IMR-90 (cell line): ENCODE measurements at regions not wholly inside any gene's neighbourhood (a gene's known extent, or its start where the extent isn't known, plus 50 kb on each side); places are given as distances from the start of the nearest gene placed in this dataset.

ENCODE experiments used
- ATAC-seq: fragments of 200-7000 bp; cut with Tn5 transposase; 2 replicates; pipeline ENCODE4 v1.9.1; 2020; ENCODE audit warnings: low read depth, mild to moderate bottlenecking, moderate library complexity
- BruUV-seq: library from RNA; stranded (reverse); fragments of 400-500 nt; replicated peaks from 2 replicates; lab custom pipeline; 2021; lab: Mats Ljungman, UMichigan
- CTCF ChIA-PET: fragments of 300-600 bp; formaldehyde crosslinking; extraction: SDS; loops from one replicate; lab custom pipeline; 2021; ENCODE audit warnings: antibody characterized with exemption; lab: Yijun Ruan, JAX
- POLR2A ChIA-PET: fragments of 300-600 bp; sonication (Branson Sonifier 250); formaldehyde crosslinking; loops from one replicate; lab custom pipeline; 2022; ENCODE audit warnings: antibody characterized with exemption; ENCODE audit not compliant: unreplicated experiment; lab: Charles Lee
- DNase-seq: peaks from one replicate; pipeline ENCODE4 v3.0.0; 2013
- H2AFZ ChIP-seq: replicated peaks from 2 replicates; pipeline ENCODE3; 2013; ENCODE audit warnings: low read length, mild to moderate bottlenecking; ENCODE audit not compliant: poor library complexity
- H2AK5ac ChIP-seq: 2 replicates; pipeline ENCODE4 v1.6.1; 2013; ENCODE audit warnings: low read depth, low read length, inconsistent platforms
- H2AK9ac ChIP-seq: replicated peaks from 2 replicates; pipeline ENCODE3; 2013; ENCODE audit warnings: mild to moderate bottlenecking, low read depth, low read length, moderate library complexity; ENCODE audit not compliant: poor library complexity
- H2BK120ac ChIP-seq: 2 replicates; pipeline ENCODE4 v1.6.1; 2013; ENCODE audit warnings: low read depth, low read length, inconsistent platforms
- H2BK15ac ChIP-seq: 3 replicates; pipeline ENCODE4 v1.6.1; 2013; ENCODE audit warnings: low read depth, low read length, inconsistent platforms
- H2BK20ac ChIP-seq: 2 replicates; pipeline ENCODE4 v1.6.1; 2013; ENCODE audit warnings: low read depth, mild to moderate bottlenecking, inconsistent platforms, low read length, moderate library complexity
- H2BK5ac ChIP-seq: 2 replicates; pipeline ENCODE4 v1.6.1; 2013; ENCODE audit warnings: mild to moderate bottlenecking, low read depth, low read length, inconsistent platforms; ENCODE audit not compliant: poor library complexity, severe bottlenecking
- H3K14ac ChIP-seq: replicated peaks from 2 replicates; pipeline ENCODE4 v1.6.1; 2013; ENCODE audit warnings: low read depth, low read length, inconsistent platforms
- H3K18ac ChIP-seq: 2 replicates; pipeline ENCODE4 v1.6.1; 2013; ENCODE audit warnings: low read depth, low read length, control low read depth
- H3K23ac ChIP-seq: 2 replicates; pipeline ENCODE4 v1.6.1; 2013; ENCODE audit warnings: low read depth, low read length, inconsistent platforms
- H3K27ac ChIP-seq: 2 replicates; pipeline ENCODE4 v1.5.1; 2013; ENCODE audit warnings: mild to moderate bottlenecking, control low read depth, low read length; ENCODE audit not compliant: insufficient read depth
- H3K27me3 ChIP-seq: 2 replicates; pipeline ENCODE4 v1.6.1; 2013; ENCODE audit warnings: low read length; ENCODE audit not compliant: control insufficient read depth, insufficient read depth
- H3K36me3 ChIP-seq: 2 replicates; pipeline ENCODE4 v1.6.1; 2013; ENCODE audit warnings: low read length, mixed read lengths; ENCODE audit not compliant: control insufficient read depth, insufficient read depth
- H3K4ac ChIP-seq: 2 replicates; pipeline ENCODE4 v1.6.1; 2013; ENCODE audit warnings: low read depth, low read length, inconsistent platforms
- H3K4me1 ChIP-seq: 2 replicates; pipeline ENCODE4 v1.6.1; 2013; ENCODE audit warnings: low read length, mixed read lengths; ENCODE audit not compliant: control insufficient read depth, insufficient read depth
- H3K4me2 ChIP-seq: 2 replicates; pipeline ENCODE4 v1.6.1; 2013; ENCODE audit warnings: low read depth, mild to moderate bottlenecking, control low read depth, low read length, moderate library complexity
- H3K4me3 ChIP-seq: 2 replicates; pipeline ENCODE4 v1.5.1; 2013; ENCODE audit warnings: low read depth, mild to moderate bottlenecking, control low read depth, low read length, moderate library complexity; ENCODE audit not compliant: insufficient read depth
- H3K56ac ChIP-seq: 2 replicates; pipeline ENCODE4 v1.6.1; 2013; ENCODE audit warnings: low read length, inconsistent platforms; ENCODE audit not compliant: insufficient read depth; ENCODE audit errors: extremely low read depth
- H3K79me1 ChIP-seq, 2 experiments: 2 replicates each; pipeline ENCODE4 v1.6.1; 2013; ENCODE audit warnings: low read length in 2 of 2, inconsistent platforms in 1 of 2, low read depth in 1 of 2
- H3K9ac ChIP-seq: 2 replicates; pipeline ENCODE4 v1.6.1; 2013; ENCODE audit warnings: low read depth, low read length, control low read depth
- H3K9me1 ChIP-seq: 2 replicates; pipeline ENCODE4 v1.6.1; 2013; ENCODE audit warnings: low read length, inconsistent platforms; ENCODE audit not compliant: insufficient read depth
- H3K9me3 ChIP-seq: 2 replicates; pipeline ENCODE4 v1.6.1; 2013; ENCODE audit warnings: low read length; ENCODE audit not compliant: control insufficient read depth, insufficient read depth
- H4K20me1 ChIP-seq: 2 replicates; pipeline ENCODE4 v1.6.1; 2013; ENCODE audit warnings: low read length, inconsistent platforms; ENCODE audit not compliant: insufficient read depth
- H4K5ac ChIP-seq: 2 replicates; pipeline ENCODE4 v1.6.1; 2013; ENCODE audit warnings: mild to moderate bottlenecking, low read depth, low read length, control low read depth
- H4K8ac ChIP-seq, 2 experiments: 2 replicates each; pipeline ENCODE4 v1.6.1; 2013; ENCODE audit warnings: low read depth in 2 of 2, low read length in 2 of 2, control low read depth in 1 of 2, inconsistent platforms in 1 of 2
- H4K91ac ChIP-seq: 2 replicates; pipeline ENCODE4 v1.6.1; 2013; ENCODE audit warnings: low read depth, low read length, inconsistent platforms; ENCODE audit not compliant: insufficient read depth
- BHLHE40 ChIP-seq: fragments of 150-350 bp; IDR thresholded peaks from 2 replicates; pipeline ENCODE4 v1.6.1; 2016; ENCODE audit warnings: mild to moderate bottlenecking, low read depth, low read length
- CEBPB ChIP-seq: IDR thresholded peaks from 2 replicates; pipeline ENCODE4 v1.6.1; 2012; ENCODE audit warnings: low read depth, low read length, improper control_type of control experiment
- CTCF ChIP-seq: conservative IDR thresholded peaks from 2 replicates; pipeline ENCODE4 v1.5.1; 2012; ENCODE audit warnings: mild to moderate bottlenecking, low read depth, low read length, improper control_type of control experiment
- ELK1 ChIP-seq: fragments of 150-350 bp; IDR thresholded peaks from 2 replicates; pipeline ENCODE4 v1.6.1; 2016; ENCODE audit warnings: low read depth, mild to moderate bottlenecking, low read length, moderate library complexity, borderline replicate concordance
- FOS ChIP-seq: fragments of 150-350 bp; IDR thresholded peaks from 2 replicates; pipeline ENCODE4 v1.6.1; 2016; ENCODE audit warnings: low read depth, low read length
- MAFK ChIP-seq: IDR thresholded peaks from 2 replicates; pipeline ENCODE4 v1.6.1; 2012; ENCODE audit warnings: low read depth, low read length, improper control_type of control experiment
- MXI1 ChIP-seq: IDR thresholded peaks from 2 replicates; pipeline ENCODE4 v1.6.1; 2012; ENCODE audit warnings: low read depth, mild to moderate bottlenecking, low read length, moderate library complexity, borderline replicate concordance
- RAD21 ChIP-seq: IDR thresholded peaks from 2 replicates; pipeline ENCODE4 v1.6.1; 2012; ENCODE audit warnings: low read length, improper control_type of control experiment
- RCOR1 ChIP-seq: IDR thresholded peaks from 2 replicates; pipeline ENCODE4 v1.6.1; 2012; ENCODE audit warnings: mild to moderate bottlenecking, low read length, improper control_type of control experiment; ENCODE audit not compliant: insufficient replicate concordance
- RFX5 ChIP-seq: IDR thresholded peaks from 2 replicates; pipeline ENCODE4 v1.8.0; 2012; ENCODE audit warnings: low read depth, mild to moderate bottlenecking, low read length, moderate library complexity
- SMC3 ChIP-seq: fragments of 150-350 bp; IDR thresholded peaks from 2 replicates; pipeline ENCODE4 v1.6.1; 2016; ENCODE audit warnings: low read depth, mild to moderate bottlenecking, antibody characterized with exemption, low read length, moderate library complexity
- WGBS, 2 experiments: methylation state at CpG; one replicate each; pipeline versions ENCODE4 v1.1.5 to v1.1.7; 2013; ENCODE audit warnings: missing lambda C conversion rate in 2 of 2; ENCODE audit not compliant: insufficient read length in 1 of 2; ENCODE audit errors: extremely low coverage in 2 of 2; 5-methylcytosine and 5-hydroxymethylcytosine counted together
- dilution Hi-C: fragments of 300-500 bp; cut with HindIII; formaldehyde crosslinking; loops from one replicate; pipeline ENCODE4 v1.14.3; 2018; ENCODE audit warnings: low sequenced_read_pairs; ENCODE audit not compliant: unreplicated experiment
- in situ Hi-C: fragments of 300-500 bp; cut with MboI; formaldehyde crosslinking; loops from 3 replicates; pipeline ENCODE4 v1.14.3; 2019; ENCODE audit warnings: low sequenced_read_pairs, inconsistent platforms, mixed read lengths
- intact Hi-C: fragments of 100-400 bp; cut with micrococcal nuclease; formaldehyde crosslinking; loops from 2 replicates; pipeline ENCODE4 v1.10.0; 2022

- H3K79me1 ChIP-seq: no peaks in the 10 kb centered on the region
- H2AK9ac ChIP-seq: no peak overlapping the region
- no peak overlapping the region for H4K8ac ChIP-seq
- no peak overlapping the region for H2AFZ ChIP-seq
- no peak overlapping the region for H2BK5ac ChIP-seq
- in situ Hi-C loops: no loop called here
- H3K23ac ChIP-seq: no peak overlapping the region
- H4K5ac ChIP-seq: no peak overlapping the region
- H3K9ac ChIP-seq: no peak overlapping the region
- ChIA-PET POLR2A (no interaction called here), CTCF (no interaction called here)
- ATAC-seq (no peak), DNase-seq (no peak)
- no peaks in the 10 kb centered on the region for H3K27me3 ChIP-seq
- H3K4me2 ChIP-seq: no peak overlapping the region
- H3K9me1 ChIP-seq: no peaks in the 10 kb centered on the region
- H4K20me1 ChIP-seq: no peaks in the 10 kb centered on the region
- H3K4me3 ChIP-seq: no peak overlapping the region
- no peak overlapping the region for H2BK120ac ChIP-seq
- no peak overlapping the region for H3K4ac ChIP-seq
- no peak overlapping the region for H2AK5ac ChIP-seq
- dilution Hi-C loops: no loop called here
- no peaks in the 10 kb centered on the region for H3K4me1 ChIP-seq
- H3K18ac ChIP-seq: no peak overlapping the region
- no TSS peak for BruUV-seq
- H2BK15ac ChIP-seq: no peak overlapping the region
- intact Hi-C loops: no loop called here
- H3K27ac ChIP-seq: no peak overlapping the region
- H2BK20ac ChIP-seq: no peak overlapping the region
- H3K56ac ChIP-seq: no peak overlapping the region
- no peaks in the 10 kb centered on the region; the same call in 1 of the 2 replicates for H3K9me3 ChIP-seq
- no peak overlapping the region for H3K14ac ChIP-seq
- H3K36me3 ChIP-seq: no peaks in the 10 kb centered on the region
- no CpG with 5 or more reads among the region's 3 CpGs for WGBS, 2 experiments
- no peak for TF ChIP-seq ELK1
- no peak for TF ChIP-seq RCOR1
- no peak for TF ChIP-seq MAFK
- TF ChIP-seq SMC3: no peak
- TF ChIP-seq CEBPB: no peak
- TF ChIP-seq RFX5: no peak
- TF ChIP-seq BHLHE40: no peak
- no peak for TF ChIP-seq CTCF
- TF ChIP-seq MXI1: no peak
- TF ChIP-seq FOS: no peak
- TF ChIP-seq RAD21: no peak
- H4K91ac ChIP-seq: no peak overlapping the region
Observed at GRCh38 chrX:138298268-138298667, 413.2 kb downstream of the FGF13 start.
